EL (cell line): ENCODE measurements at regions not wholly inside any gene's neighbourhood (a gene's known extent, or its start where the extent isn't known, plus 50 kb on each side); places are given as distances from the start of the nearest gene placed in this dataset.
A peak's percentile ranks its signal among the peaks of the same experiment; 100 is the strongest.
"Not testable (repeated sequence)": the region's sequence is repeated elsewhere in the genome, so short reads cannot be mapped to it uniquely, and the experiment has no call there.

Experiments
- DNase-seq: peaks from one replicate; pipeline ENCODE4 v3.0.0-alpha.2; 2016

GRCh38 chr21:31609081-31609480, 50.4 kb upstream of the SOD1 start:
- no peak for DNase-seq

GRCh38 chr21:31607791-31608190, 51.7 kb upstream of the SOD1 start:
- no peak for DNase-seq

GRCh38 chr21:31606081-31606874, 53.2 kb upstream of the SOD1 start:
- no peak for DNase-seq

- DNase-seq: peak; percentile 57
These were observed 54.8 kb upstream of the SOD1 start for GRCh38 chr21:31604591-31605190.

- no peak for DNase-seq
These were observed 59.9 kb upstream of the SOD1 start for GRCh38 chr21:31599563-31599962.

GRCh38 chr21:31599013-31599412, 60.5 kb upstream of the SOD1 start:
- DNase-seq: no peak

GRCh38 chr21:31597683-31598082, 61.8 kb upstream of the SOD1 start:
- DNase-seq: no peak

- DNase-seq: no peak
These were observed 63.4 kb upstream of the SOD1 start for GRCh38 chr21:31596055-31596454.

- DNase-seq: no peak
These were observed 64.8 kb upstream of the SOD1 start for GRCh38 chr21:31594726-31595125.

- DNase-seq: no peak
These were observed 65.2 kb upstream of the SOD1 start for GRCh38 chr21:31594279-31594678.

GRCh38 chr21:31592963-31593560, 66.4 kb upstream of the SOD1 start:
- no peak for DNase-seq

GRCh38 chr21:31592516-31592915, 67.0 kb upstream of the SOD1 start:
- no peak for DNase-seq

GRCh38 chr21:31589820-31590219, 69.7 kb upstream of the SOD1 start:
- no peak for DNase-seq

GRCh38 chr21:31586118-31586517, 73.4 kb upstream of the SOD1 start:
- no peak for DNase-seq

- DNase-seq: not testable (repeated sequence)
These were observed 75.6 kb upstream of the SOD1 start for GRCh38 chr21:31583937-31584336.

GRCh38 chr21:31583498-31583897, 76.0 kb upstream of the SOD1 start:
- DNase-seq: no peak

- DNase-seq: peak; percentile 55
These were observed 78.6 kb upstream of the SOD1 start for GRCh38 chr21:31580866-31581276.

GRCh38 chr21:31577271-31577670, 82.2 kb upstream of the SOD1 start:
- DNase-seq: no peak

- no peak for DNase-seq
These were observed 83.1 kb upstream of the SOD1 start for GRCh38 chr21:31576428-31576827.

GRCh38 chr21:31573217-31573616, 86.3 kb upstream of the SOD1 start:
- no peak for DNase-seq

GRCh38 chr21:31571879-31572278, 87.6 kb upstream of the SOD1 start:
- DNase-seq: no peak

GRCh38 chr21:31570824-31571566, 88.5 kb upstream of the SOD1 start:
- no peak for DNase-seq

GRCh38 chr21:31566611-31567010, 92.9 kb upstream of the SOD1 start:
- DNase-seq: no peak

GRCh38 chr21:31566064-31566463, 93.4 kb upstream of the SOD1 start:
- DNase-seq: no peak
